AML-193 (cell line): ENCODE measurements at regions not wholly inside any gene's neighbourhood (a gene's known extent, or its start where the extent isn't known, plus 50 kb on each side); places are given as distances from the start of the nearest gene placed in this dataset.
"Not testable (repeated sequence)": the region's sequence is repeated elsewhere in the genome, so short reads cannot be mapped to it uniquely, and the experiment has no call there.

ENCODE experiments used
- DNase-seq, 2 experiments: peaks; one replicate each; lab custom pipeline; 2025; lab: John Stamatoyannopoulos, UW

- not testable (repeated sequence) for DNase-seq
These were observed 623.9 kb upstream of the CCDC179 start for GRCh38 chr11:23484146-23484545.

GRCh38 chr11:23484618-23485017, 624.3 kb upstream of the CCDC179 start:
- DNase-seq, result not testable (repeated sequence)

- no peak for DNase-seq
These were observed 630.4 kb upstream of the CCDC179 start for GRCh38 chr11:23490557-23491235.

- DNase-seq, result no peak
These were observed 634.7 kb upstream of the CCDC179 start for GRCh38 chr11:23494981-23495380.

- no peak for DNase-seq
These were observed 636.1 kb upstream of the CCDC179 start for GRCh38 chr11:23496340-23496739.

- DNase-seq, result peak; percentile 5 to 11
These were observed 636.8 kb upstream of the CCDC179 start for GRCh38 chr11:23497040-23497439.

GRCh38 chr11:23502389-23502788, 642.1 kb upstream of the CCDC179 start:
- no peak for DNase-seq

- DNase-seq, result no peak
These were observed 642.6 kb upstream of the CCDC179 start for GRCh38 chr11:23502826-23503225.

GRCh38 chr11:23509023-23509422, 648.7 kb upstream of the CCDC179 start:
- no peak for DNase-seq

GRCh38 chr11:23509821-23510220, 649.5 kb upstream of the CCDC179 start:
- no peak for DNase-seq

- no peak for DNase-seq
These were observed 658.9 kb upstream of the CCDC179 start for GRCh38 chr11:23519194-23519593.

- DNase-seq, result no peak
These were observed 660.1 kb upstream of the CCDC179 start for GRCh38 chr11:23520226-23520960.

- no peak for DNase-seq
These were observed 676.6 kb upstream of the CCDC179 start for GRCh38 chr11:23536907-23537306.

- no peak for DNase-seq
These were observed 679.3 kb upstream of the CCDC179 start for GRCh38 chr11:23539556-23539955.

- DNase-seq, result peak; percentile 13 to 35
These were observed 679.9 kb upstream of the CCDC179 start for GRCh38 chr11:23540101-23540561.

GRCh38 chr11:23542189-23542588, 681.9 kb upstream of the CCDC179 start:
- no peak for DNase-seq

GRCh38 chr11:23542816-23543215, 682.5 kb upstream of the CCDC179 start:
- DNase-seq, result no peak

GRCh38 chr11:23543651-23544222, 683.5 kb upstream of the CCDC179 start:
- DNase-seq, result no peak

GRCh38 chr11:23551706-23552105, 691.4 kb upstream of the CCDC179 start:
- DNase-seq, result no peak

- peak in 1 of 2 experiments; percentile 3 for DNase-seq
These were observed 693.7 kb upstream of the CCDC179 start for GRCh38 chr11:23554002-23554401.

GRCh38 chr11:23555085-23555484, 694.8 kb upstream of the CCDC179 start:
- no peak for DNase-seq

GRCh38 chr11:23556163-23556750, 696.0 kb upstream of the CCDC179 start:
- DNase-seq, result no peak

- DNase-seq, result no peak
These were observed 703.3 kb upstream of the CCDC179 start for GRCh38 chr11:23563591-23563990.
